HS-27A (cell line): ENCODE measurements at regions not wholly inside any gene's neighbourhood (a gene's known extent, or its start where the extent isn't known, plus 50 kb on each side); places are given as distances from the start of the nearest gene placed in this dataset.

Experiments
- DNase-seq: peaks from one replicate; pipeline ENCODE4 v3.0.0-alpha.2; 2012; ENCODE audit warnings: low read depth, missing footprints

DNA sequence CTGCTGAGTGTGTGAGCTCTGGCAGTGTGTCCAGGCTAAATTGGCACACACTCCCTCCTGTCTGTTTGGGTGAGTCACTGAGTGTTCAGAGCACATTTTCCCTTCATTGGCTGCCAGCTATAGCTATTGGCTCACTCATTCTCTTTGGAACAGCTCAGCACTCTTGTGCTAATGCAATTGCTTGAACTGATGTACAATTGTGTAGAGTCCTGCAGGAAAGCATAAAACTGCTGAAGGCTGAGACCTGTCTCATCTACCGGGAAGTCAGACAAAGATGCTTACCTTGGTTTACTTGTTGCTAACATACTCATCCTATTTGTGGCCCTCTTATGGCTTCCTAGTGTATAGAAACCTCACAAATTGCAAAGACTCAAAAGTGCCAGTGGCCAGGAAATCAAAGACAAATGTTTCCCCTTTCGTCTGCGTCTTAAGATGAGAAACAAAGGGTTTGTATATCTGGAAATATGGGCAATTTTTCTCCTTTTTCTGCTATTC is 351.0 kb downstream of the BCKDHB start:
- DNase-seq: no peak

- DNase-seq: no peak
Measured at GRCh38 chr6:80456724-80457438, 350.4 kb downstream of the BCKDHB start.

- no peak for DNase-seq
Measured at GRCh38 chr6:80454661-80455365, 348.3 kb downstream of the BCKDHB start.

- no peak for DNase-seq
Measured at GRCh38 chr6:80454197-80454596, 347.7 kb downstream of the BCKDHB start.

DNA sequence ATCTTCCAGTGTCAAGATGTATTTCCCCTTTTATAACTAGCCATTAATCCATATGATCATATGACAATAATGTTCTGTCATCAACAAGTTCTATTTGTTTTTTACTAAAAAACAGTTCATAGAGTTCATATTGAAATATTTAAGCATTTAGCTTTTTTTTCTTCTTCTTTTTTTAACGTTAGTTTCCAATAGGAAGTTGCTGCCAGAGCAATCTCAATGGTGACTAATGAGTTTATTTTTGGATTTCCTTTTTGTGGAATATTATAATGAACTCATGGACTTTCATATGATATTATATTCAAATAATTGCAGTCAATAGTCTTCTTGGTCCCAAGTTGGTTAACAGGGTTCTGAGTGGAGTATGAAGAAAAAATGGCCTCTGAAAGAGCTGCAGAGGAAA is 343.3 kb downstream of the BCKDHB start:
- DNase-seq: no peak

DNA sequence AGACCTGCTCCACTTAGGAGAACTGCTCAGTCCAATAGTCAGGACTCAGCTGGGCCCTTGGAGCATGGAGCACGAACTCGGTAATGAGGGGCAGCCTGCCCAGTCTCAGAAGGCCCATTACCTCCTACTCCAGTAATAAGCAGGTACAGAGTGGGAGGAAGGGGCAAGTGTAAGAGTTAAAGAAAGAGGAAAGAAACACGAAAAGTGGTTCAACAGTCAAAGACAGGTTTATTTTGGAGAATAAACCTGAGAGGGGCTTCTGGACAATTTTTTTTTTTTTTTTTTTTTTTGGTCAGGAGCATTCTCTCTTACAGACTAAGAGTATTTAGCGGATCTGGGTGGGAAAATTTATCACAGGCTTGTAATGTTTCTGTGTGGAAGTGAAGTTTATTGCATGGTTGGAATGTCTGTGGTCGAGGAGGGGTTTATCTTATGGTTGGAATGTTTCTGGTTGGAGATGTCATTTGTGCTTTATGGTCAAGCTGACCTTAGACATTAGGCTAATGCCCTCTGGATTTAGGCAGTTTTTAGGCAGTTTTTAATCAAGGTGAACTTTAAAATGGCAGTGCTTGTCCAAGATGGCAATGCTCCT is 340.1 kb downstream of the BCKDHB start:
- DNase-seq: no peak

GRCh38 chr6:80445751-80446150 is 339.3 kb downstream of the BCKDHB start:
- no peak for DNase-seq

DNA sequence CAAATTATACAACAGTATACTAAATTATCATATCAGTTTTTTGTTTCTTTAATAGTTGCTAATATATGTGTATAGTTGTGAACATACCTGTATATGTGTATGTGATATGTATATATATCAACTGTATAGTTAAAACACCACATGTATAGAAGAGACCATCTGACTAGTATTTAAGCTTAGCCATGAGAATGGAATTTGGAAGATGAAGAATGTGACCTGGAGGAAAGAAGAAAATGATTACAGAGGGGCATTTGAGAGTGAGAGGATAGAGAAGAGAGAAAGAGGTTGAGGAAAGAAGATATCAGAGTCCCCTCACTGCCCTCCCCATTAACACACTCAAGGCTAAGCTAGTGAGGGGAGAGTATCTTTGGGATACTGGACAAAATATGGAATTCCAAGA is 335.9 kb downstream of the BCKDHB start:
- no peak for DNase-seq

DNA sequence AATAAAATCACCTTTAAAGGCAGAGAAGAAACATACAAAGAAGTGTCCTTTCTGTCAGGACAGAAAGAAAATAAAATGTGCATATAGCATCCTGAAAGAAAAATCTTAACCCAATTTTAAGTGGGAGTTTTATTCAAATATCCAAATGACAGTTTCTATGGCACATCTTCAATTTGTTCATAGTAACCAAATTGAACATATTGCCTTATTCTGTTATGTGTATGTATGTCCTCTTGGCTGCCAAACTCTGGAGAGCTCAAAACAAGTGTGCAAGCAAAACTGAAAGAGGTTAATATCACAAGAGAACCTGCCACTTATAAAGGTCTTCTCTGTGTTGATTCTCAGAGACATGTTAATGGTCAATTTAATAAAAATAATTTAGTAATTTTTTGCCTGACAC is 334.7 kb downstream of the BCKDHB start:
- no peak for DNase-seq

GRCh38 chr6:80440496-80441115 is 334.1 kb downstream of the BCKDHB start:
- DNase-seq: no peak

- DNase-seq: no peak
Measured at GRCh38 chr6:80439721-80440470, 333.4 kb downstream of the BCKDHB start.

DNA sequence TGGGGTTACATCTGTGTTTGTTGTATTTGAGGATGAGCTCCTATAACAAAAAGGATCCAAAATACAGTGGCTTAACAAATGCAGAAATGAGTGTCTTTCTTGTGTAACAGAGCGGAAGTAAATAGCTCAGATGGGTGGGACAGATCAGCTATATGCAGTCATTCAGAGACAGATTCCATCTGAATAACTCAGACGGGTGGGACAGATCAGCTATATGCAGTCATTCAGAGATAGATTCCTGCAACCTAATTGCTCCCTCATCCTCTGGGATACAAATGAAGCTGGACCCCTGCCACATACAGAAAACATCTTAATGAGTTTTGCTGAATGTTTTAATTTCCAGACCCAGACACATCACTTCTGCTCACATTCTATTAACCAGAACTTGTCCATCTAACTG is 332.3 kb downstream of the BCKDHB start:
- peak; percentile 69 for DNase-seq

DNA sequence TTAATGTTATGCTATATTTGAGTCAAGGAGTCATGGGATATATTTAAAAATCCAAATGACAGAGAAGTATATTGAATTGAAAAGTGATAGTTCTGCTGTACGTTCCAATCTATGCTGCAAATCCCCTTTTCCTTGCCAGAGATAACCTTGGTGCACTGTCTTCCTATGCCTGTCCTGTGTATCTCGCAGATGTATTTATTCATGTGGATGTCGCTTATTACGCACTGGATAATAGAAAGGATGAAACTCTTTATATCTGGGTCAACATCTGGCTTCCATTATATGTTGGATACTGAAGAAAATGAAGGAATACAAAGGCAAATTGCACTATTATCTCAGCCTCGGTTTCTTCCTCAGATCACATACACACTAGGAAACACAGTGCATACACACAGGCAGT is 331.3 kb downstream of the BCKDHB start:
- DNase-seq: no peak

- DNase-seq: no peak
Measured at GRCh38 chr6:80437221-80437620, 330.8 kb downstream of the BCKDHB start.

GRCh38 chr6:80436663-80437062 is 330.2 kb downstream of the BCKDHB start:
- DNase-seq: no peak

GRCh38 chr6:80435457-80435856 is 329.0 kb downstream of the BCKDHB start:
- no peak for DNase-seq

GRCh38 chr6:80434691-80435350 is 328.4 kb downstream of the BCKDHB start:
- DNase-seq: no peak

GRCh38 chr6:80433673-80434025 is 327.2 kb downstream of the BCKDHB start:
- no peak for DNase-seq

GRCh38 chr6:80433010-80433672 is 326.7 kb downstream of the BCKDHB start:
- no peak for DNase-seq

DNA sequence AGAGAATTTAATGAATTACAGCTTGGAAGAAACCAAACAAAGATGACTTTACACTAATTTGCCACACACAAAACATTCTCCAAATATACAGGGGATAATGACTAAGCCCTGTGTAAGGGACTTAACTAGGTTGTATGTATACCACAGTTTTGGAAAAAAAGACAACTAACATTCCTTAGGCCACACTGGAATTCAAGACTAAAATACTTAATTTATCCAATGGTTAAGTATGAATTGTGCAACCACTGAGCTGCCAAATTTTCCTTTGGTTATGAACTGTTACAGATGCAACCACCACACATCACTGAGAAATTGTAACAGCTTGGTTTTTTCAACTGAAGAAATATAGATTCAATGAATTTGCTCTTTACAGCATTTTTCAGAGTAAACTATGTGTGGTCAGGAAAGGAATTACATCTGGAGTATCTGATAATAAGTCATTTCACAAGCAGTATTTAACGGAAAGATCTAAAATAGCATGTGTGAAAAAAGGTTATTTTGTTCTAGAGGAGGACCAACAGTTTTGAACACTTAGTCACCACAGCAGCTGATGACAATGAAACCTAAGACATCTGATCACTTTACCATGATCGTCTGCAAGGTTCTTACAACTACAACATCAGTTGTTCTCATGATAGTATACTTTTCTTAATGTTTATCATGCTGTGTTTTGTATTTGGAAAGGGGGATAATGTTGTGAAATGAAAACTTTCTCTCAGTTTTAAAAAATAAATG is 318.8 kb downstream of the BCKDHB start:
- peak; percentile 82 for DNase-seq
